Choroid plexus epithelial cell (primary cell): ENCODE measurements at regions not wholly inside any gene's neighbourhood (a gene's known extent, or its start where the extent isn't known, plus 50 kb on each side); places are given as distances from the start of the nearest gene placed in this dataset.
"Not testable (repeated sequence)": the region's sequence is repeated elsewhere in the genome, so short reads cannot be mapped to it uniquely, and the experiment has no call there.

Experiments used
- DNase-seq: peaks from one replicate; pipeline ENCODE4 v3.0.0-alpha.2; 2010; ENCODE audit warnings: low read depth
- H3K4me3 ChIP-seq: 2 replicates; pipeline ENCODE4 v1.5.1; 2011; ENCODE audit warnings: low read depth, mild to moderate bottlenecking, control low read depth, low read length, moderate library complexity
- CTCF ChIP-seq: conservative IDR thresholded peaks from 2 replicates; pipeline ENCODE4 v1.5.1; 2011; ENCODE audit warnings: low read depth, mild to moderate bottlenecking, control low read depth, inconsistent platforms, low read length, moderate library complexity

DNA sequence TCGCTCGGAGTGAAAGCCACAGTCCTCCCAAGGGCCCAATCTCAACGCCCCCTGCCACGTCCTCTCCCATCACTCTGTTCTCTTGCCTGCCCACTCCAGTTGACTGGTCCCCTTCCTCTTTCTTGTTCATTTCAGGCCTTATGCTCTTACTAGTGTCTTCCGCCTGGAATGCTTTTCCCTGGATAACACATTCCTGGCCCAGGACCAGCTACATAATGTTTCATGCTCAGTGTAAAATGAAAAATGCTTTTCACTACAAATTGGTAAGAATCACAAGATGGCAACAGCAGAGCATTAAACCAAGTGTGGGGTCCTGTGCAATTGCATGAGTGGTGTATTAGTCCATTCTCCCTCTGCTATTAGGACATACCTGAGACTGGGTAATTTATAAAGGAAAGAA is 417.2 kb upstream of the KLHL29 start:
- no peak for TF ChIP-seq CTCF
- H3K4me3 ChIP-seq, result no peak overlapping the region
- DNase-seq, result no peak

GRCh38 chr2:22970284-22970975 is 414.5 kb upstream of the KLHL29 start:
- no peak for DNase-seq
- no peak for TF ChIP-seq CTCF
- no peak overlapping the region for H3K4me3 ChIP-seq

- no peak for TF ChIP-seq CTCF
- DNase-seq, result no peak
- no peak overlapping the region for H3K4me3 ChIP-seq
These were observed 414.0 kb upstream of the KLHL29 start for GRCh38 chr2:22970991-22971390.

GRCh38 chr2:22981785-22982184 is 403.2 kb upstream of the KLHL29 start:
- no peak for DNase-seq
- TF ChIP-seq CTCF, result no peak
- H3K4me3 ChIP-seq, result no peak overlapping the region

GRCh38 chr2:22984152-22984551 is 400.8 kb upstream of the KLHL29 start:
- not testable (repeated sequence) for DNase-seq, H3K4me3 ChIP-seq

GRCh38 chr2:22990246-22990645 is 394.7 kb upstream of the KLHL29 start:
- no peak for DNase-seq
- no peak for TF ChIP-seq CTCF
- no peak overlapping the region for H3K4me3 ChIP-seq

- no peak for DNase-seq
- no peak for TF ChIP-seq CTCF
- H3K4me3 ChIP-seq, result no peak overlapping the region
These were observed 393.1 kb upstream of the KLHL29 start for GRCh38 chr2:22991844-22992243.
